Activated CD4-positive, alpha-beta T cell treated with anti-CD3 and anti-CD28 coated beads for 36 hours (primary cell): ENCODE measurements at regions not wholly inside any gene's neighbourhood (a gene's known extent, or its start where the extent isn't known, plus 50 kb on each side); places are given as distances from the start of the nearest gene placed in this dataset.
"Not testable (repeated sequence)": the region's sequence is repeated elsewhere in the genome, so short reads cannot be mapped to it uniquely, and the experiment has no call there.

Experiments
- ATAC-seq: fragments of 200-7000 bp; cut with Tn5 transposase; one replicate; pipeline ENCODE4 v1.10.0; 2021; ENCODE audit warnings: mild to moderate bottlenecking, moderate library complexity
- CTCF ChIA-PET: fragments of 350-600 bp; sonication (Branson Sonifier 250); formaldehyde crosslinking; loops from one replicate; lab custom pipeline; 2021; ENCODE audit warnings: antibody characterized with exemption; lab: Charles Lee
- POLR2A ChIA-PET: fragments of 350-600 bp; sonication (Branson Sonifier 250); formaldehyde crosslinking; loops from one replicate; lab custom pipeline; 2021; ENCODE audit warnings: antibody characterized with exemption, inconsistent platforms; lab: Charles Lee
- DNase-seq: peaks from one replicate; pipeline ENCODE4 v3.0.0-alpha.2; 2020
- H3K27ac Mint-ChIP-seq: one replicate; pipeline ENCODE4 v1.8.0; 2021; ENCODE audit warnings: mixed read lengths
- H3K27me3 Mint-ChIP-seq: one replicate; pipeline ENCODE4 v1.8.0; 2021; ENCODE audit warnings: mixed read lengths
- H3K36me3 Mint-ChIP-seq: one replicate; pipeline ENCODE4 v1.8.0; 2021; ENCODE audit warnings: low read depth, mixed read lengths
- H3K4me1 Mint-ChIP-seq: one replicate; pipeline ENCODE4 v1.8.0; 2021; ENCODE audit warnings: mixed read lengths
- H3K4me3 Mint-ChIP-seq: one replicate; pipeline ENCODE4 v1.8.0; 2021; ENCODE audit warnings: mild to moderate bottlenecking, moderate library complexity, mixed read lengths
- H3K9me3 Mint-ChIP-seq: one replicate; pipeline ENCODE4 v1.8.0; 2021; ENCODE audit warnings: low read depth, mixed read lengths
- intact Hi-C, 2 experiments: fragments of 100-400 bp; cut with DNase I in 1 of 2; cut with micrococcal nuclease in 1 of 2; formaldehyde crosslinking; loops; one replicate each; pipeline versions ENCODE4 v1.14.2 to v1.15.1; 2022 to 2024; cut with DNase I, micrococcal nuclease

DNA sequence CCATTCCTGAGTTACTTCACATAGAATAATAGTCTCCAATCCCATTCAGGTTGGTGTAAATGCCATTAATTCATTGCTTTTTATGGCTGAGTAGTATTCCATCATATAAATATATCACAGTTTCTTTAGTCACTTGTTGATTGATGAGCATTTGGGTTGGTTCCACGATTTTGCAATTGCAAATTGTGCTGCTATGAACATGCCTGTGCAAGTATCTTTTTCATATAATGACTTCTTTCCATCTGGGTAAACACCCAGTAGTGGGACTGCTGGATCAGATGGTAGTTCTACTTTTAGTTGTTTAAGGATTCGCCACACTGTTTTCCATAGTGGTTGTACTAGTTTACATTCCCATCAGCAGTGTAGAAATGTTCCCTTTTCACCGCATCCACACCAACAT lies 107.0 kb downstream of the CDC7 start:
- H3K4me1 Mint-ChIP-seq, H3K27ac Mint-ChIP-seq, ATAC-seq, CTCF ChIA-PET, H3K4me3 Mint-ChIP-seq, H3K27me3 Mint-ChIP-seq, DNase-seq, intact Hi-C loops, H3K9me3 Mint-ChIP-seq, H3K36me3 Mint-ChIP-seq, POLR2A ChIA-PET: not testable (repeated sequence)

DNA sequence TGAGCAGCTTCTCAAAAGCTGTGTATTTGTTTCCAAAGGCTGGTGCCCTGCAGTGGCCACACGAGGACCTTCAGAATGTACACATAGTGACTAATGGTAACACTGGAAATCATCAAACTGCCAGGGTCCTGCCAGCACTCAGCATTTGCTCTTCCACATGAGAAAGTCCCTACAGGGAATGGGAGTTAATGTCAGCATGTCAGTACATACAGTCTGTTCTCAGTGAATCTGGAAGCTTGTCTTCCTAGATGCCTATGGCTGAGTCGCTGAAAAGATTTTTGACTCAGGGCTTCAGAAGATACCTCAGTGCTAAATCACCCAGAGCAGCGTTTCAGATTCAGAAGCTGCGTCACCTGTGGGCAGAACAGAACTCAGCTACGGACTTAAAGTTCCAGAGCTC lies 108.2 kb downstream of the CDC7 start:
- ATAC-seq (no peak), DNase-seq (no peak)
- CTCF ChIA-PET, result no interaction called here
- Mint-ChIP-seq H3K27ac (no peak overlapping the region), H3K4me1 (no peaks in the 10 kb centered on the region), H3K36me3 (no peaks in the 10 kb centered on the region), H3K9me3 (no peaks in the 10 kb centered on the region), H3K27me3 (no peaks in the 10 kb centered on the region), H3K4me3 (no peak overlapping the region)
- intact Hi-C loops, result no loop called here
- POLR2A ChIA-PET, result no interaction called here

DNA sequence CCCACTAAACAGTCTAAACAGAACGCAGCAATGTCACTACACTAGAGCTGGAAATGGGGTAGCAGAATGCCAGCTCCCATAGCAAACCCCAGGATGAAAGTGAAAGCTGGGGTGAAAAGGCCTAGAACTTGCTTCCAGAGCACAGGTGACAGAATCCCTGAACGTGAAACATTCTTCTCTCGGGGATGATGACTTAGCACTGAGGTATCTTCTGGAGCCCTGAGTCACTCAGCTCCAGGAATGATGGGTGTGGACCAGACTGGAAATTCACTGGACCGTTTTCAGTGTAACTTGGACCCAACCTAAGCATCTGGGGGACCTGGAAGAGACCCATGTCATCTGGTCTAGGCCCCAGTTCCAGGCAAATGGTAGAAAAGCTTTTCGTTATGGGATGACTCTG lies 108.9 kb downstream of the CDC7 start:
- no peaks in the 10 kb centered on the region for H3K27me3 Mint-ChIP-seq
- ATAC-seq (no peak), DNase-seq (no peak)
- CTCF ChIA-PET, result interaction anchor here (0.7 kb wide), 1 partner anchor 30 kb away, joined by 5 read pairs; no protein-coding TSS in a partner anchor
- no peaks in the 10 kb centered on the region for H3K9me3 Mint-ChIP-seq
- H3K4me1 Mint-ChIP-seq, result no peaks in the 10 kb centered on the region
- no peak overlapping the region for H3K27ac Mint-ChIP-seq
- POLR2A ChIA-PET, result no interaction called here
- no peak overlapping the region for H3K4me3 Mint-ChIP-seq
- intact Hi-C loops, result no loop called here
- no peaks in the 10 kb centered on the region for H3K36me3 Mint-ChIP-seq

DNA sequence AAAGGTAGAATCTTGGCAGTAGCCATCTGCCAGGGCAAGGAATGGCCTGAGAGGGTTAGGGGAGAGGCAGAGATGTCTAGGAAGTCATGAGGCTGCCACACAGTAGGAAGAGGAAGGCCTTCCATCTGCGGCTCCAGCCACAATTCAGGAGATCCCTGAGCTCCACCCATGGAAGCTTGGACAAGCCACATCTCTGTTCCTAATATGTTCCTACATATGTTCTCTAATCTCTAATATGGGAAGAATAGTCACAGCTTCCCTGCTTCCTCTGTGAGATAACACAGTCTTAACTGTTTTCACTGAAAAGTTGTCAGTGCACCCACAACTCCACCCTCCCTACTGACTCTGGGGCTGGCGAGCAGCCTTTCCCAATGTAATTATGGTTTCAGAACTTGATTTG lies 109.5 kb downstream of the CDC7 start:
- DNase-seq (no peak), ATAC-seq (no peak)
- no peaks in the 10 kb centered on the region for H3K4me1 Mint-ChIP-seq
- H3K4me3 Mint-ChIP-seq, result no peak overlapping the region
- ChIA-PET POLR2A (no interaction called here), CTCF (no interaction called here)
- no peaks in the 10 kb centered on the region for H3K36me3 Mint-ChIP-seq
- H3K27ac Mint-ChIP-seq, result no peak overlapping the region
- no peaks in the 10 kb centered on the region for H3K9me3 Mint-ChIP-seq
- intact Hi-C loops, result no loop called here
- H3K27me3 Mint-ChIP-seq, result no peaks in the 10 kb centered on the region

DNA sequence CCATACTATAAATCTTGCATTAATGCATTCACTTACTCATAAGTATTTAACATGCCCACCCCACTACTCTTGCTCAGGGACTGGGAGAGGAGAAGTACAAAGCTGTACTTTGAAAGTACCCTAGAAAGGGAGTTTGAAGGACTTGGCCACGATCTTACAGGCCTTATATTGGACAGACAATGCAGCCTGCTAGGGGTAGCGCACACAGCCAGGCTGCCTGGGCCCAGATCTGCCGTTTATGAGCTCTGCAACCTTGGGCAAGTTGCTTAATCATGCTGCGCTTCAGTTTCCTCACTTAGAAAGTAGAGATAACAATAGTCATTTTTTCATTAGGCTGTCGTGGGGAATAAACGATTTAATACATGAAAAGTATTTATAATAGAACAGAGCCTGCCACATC lies 110.1 kb downstream of the CDC7 start:
- CTCF ChIA-PET, result no interaction called here
- intact Hi-C loops, result no loop called here
- ATAC-seq (no peak), DNase-seq (no peak)
- Mint-ChIP-seq H3K36me3 (no peaks in the 10 kb centered on the region), H3K27me3 (no peaks in the 10 kb centered on the region), H3K27ac (no peak overlapping the region), H3K9me3 (no peaks in the 10 kb centered on the region), H3K4me3 (no peak overlapping the region), H3K4me1 (no peaks in the 10 kb centered on the region)
- POLR2A ChIA-PET, result no interaction called here

DNA sequence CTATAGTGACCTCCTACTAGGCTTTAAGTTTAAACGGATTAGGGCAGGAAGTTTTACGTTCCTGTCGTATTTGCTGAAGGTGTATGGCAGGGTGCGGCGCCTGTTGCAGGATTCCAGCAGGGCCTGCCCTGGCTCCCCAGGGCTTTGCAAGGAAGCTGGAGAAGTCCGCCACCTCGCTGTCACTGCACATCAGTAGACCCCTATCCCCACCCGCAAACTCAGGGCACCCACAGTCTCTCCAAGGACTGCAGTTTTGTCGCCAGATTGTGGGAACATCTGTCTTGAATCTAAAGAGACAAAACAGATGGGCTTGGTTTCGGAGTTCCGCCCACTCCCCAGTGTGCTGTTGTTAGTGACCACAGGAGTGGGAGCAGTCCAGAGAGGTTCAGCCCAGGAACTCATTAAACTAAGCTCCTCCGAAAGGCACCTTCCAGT lies 110.8 kb downstream of the CDC7 start:
- no peak for DNase-seq
- intact Hi-C loops, result no loop called here
- ChIA-PET CTCF (no interaction called here), POLR2A (no interaction called here)
- no peak for ATAC-seq
- H3K9me3 Mint-ChIP-seq, result no peaks in the 10 kb centered on the region
- no peaks in the 10 kb centered on the region for H3K27me3 Mint-ChIP-seq
- no peaks in the 10 kb centered on the region for H3K36me3 Mint-ChIP-seq
- H3K27ac Mint-ChIP-seq, result no peak overlapping the region
- H3K4me1 Mint-ChIP-seq, result no peaks in the 10 kb centered on the region
- H3K4me3 Mint-ChIP-seq, result no peak overlapping the region

DNA sequence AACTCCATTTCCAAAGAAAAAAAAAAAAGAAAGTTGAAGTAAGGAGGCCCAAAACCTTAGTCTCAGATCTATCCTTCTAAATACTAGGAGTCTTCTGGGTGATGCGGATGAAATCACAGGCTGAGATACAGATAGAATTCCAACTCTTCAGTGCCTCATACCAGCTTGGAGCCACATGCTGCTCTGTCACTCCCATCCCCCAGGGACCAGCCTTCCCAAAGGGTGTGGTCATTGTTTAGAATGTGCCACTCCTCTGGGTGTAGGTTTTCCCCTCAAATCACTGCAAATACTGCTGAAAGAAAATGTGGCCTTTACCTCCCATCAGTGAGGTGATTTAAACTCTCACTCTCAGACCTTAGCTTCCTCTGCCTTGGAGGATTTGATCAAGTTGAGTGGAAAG lies 112.9 kb downstream of the CDC7 start:
- Mint-ChIP-seq H3K36me3 (no peaks in the 10 kb centered on the region), H3K27me3 (no peaks in the 10 kb centered on the region), H3K9me3 (no peaks in the 10 kb centered on the region), H3K4me1 (no peaks in the 10 kb centered on the region), H3K27ac (no peak overlapping the region), H3K4me3 (no peak overlapping the region)
- no peak for ATAC-seq
- POLR2A ChIA-PET, result no interaction called here
- CTCF ChIA-PET, result no interaction called here
- intact Hi-C loops, result no loop called here
- no peak for DNase-seq

DNA sequence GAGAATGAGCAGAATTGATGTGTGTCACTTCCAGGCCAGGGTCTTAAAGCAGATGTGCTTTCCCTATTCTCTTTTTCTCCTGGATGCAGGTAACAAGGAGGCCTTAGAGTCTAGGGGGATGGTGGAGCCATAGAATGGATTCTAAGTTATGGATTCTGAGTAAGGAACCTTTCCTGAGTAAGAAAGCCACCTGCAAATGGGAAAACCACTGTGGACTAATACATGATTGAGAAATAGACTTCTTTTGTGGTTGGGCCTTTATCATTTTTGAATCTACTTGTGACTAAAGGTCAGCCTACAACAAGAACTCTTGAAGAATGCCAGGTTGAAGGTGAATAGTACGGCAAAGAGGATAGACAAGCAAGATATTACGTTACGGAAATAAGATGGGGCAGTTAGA lies 116.1 kb downstream of the CDC7 start:
- Mint-ChIP-seq H3K9me3 (no peaks in the 10 kb centered on the region), H3K4me3 (no peak overlapping the region), H3K27me3 (no peaks in the 10 kb centered on the region), H3K4me1 (no peaks in the 10 kb centered on the region), H3K36me3 (no peaks in the 10 kb centered on the region), H3K27ac (no peak overlapping the region)
- ChIA-PET CTCF (no interaction called here), POLR2A (no interaction called here)
- intact Hi-C loops, result no loop called here
- ATAC-seq (no peak), DNase-seq (no peak)

DNA sequence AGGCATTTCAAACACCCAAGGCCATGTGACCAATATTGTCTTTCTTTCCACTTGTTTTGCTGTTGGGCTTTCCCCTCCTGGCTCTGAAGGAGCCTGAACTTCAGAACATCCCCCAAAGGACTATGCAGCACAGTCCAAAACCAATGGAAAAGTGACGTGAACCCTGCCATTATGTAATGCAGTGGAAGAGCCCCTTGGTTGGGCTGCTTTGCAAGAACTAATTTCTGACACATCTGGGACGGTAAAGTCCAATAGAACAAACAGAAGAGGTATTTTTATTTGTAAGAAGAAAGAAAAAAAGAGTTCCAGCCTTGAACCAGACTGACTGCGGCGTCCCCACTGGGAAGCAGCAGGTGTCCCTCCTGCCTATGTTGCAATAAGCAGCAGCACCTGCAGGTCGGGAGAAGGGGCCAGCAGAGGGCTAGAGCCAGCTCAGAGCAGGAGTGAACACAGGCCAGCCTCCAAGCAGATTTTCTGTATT lies 116.7 kb downstream of the CDC7 start:
- peak; percentile 25 for DNase-seq

DNA sequence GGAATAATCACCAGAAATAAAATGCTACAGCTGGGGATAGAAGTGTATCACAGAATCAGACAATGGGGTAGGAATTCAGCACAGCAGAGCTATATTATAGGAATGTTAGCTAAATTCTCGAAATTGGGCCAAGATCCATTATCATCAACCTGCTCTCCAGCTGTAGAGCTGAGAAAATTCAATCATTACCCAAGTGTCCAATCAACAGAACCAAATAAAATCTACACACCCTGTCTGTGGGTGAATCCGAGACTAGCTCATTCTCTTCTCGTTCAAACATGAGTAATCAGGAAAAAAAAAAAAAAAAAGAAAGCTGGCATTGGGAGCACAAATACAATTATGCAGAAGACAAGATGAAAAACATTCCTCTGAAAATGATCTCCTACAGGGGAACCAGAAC lies 119.2 kb downstream of the CDC7 start:
- Mint-ChIP-seq H3K27ac (no peak overlapping the region), H3K27me3 (no peaks in the 10 kb centered on the region), H3K4me3 (no peak overlapping the region), H3K4me1 (no peaks in the 10 kb centered on the region), H3K9me3 (no peaks in the 10 kb centered on the region), H3K36me3 (no peaks in the 10 kb centered on the region)
- intact Hi-C loops, result no loop called here
- ChIA-PET POLR2A (interaction anchor here (0.6 kb wide), 1 partner anchor 113 kb away, joined by 3 read pairs; no protein-coding TSS in a partner anchor), CTCF (no interaction called here)
- DNase-seq, result no peak
- no peak for ATAC-seq

More for the DNA sequence above, 116.7 kb downstream of the CDC7 start:
- Mint-ChIP-seq H3K36me3 (no peaks in the 10 kb centered on the region), H3K4me3 (no peak overlapping the region), H3K27me3 (no peaks in the 10 kb centered on the region), H3K4me1 (no peaks in the 10 kb centered on the region), H3K27ac (no peak overlapping the region), H3K9me3 (no peaks in the 10 kb centered on the region)
- CTCF ChIA-PET, result no interaction called here
- POLR2A ChIA-PET, result no interaction called here
- intact Hi-C loops, result no loop called here
- no peak for ATAC-seq

DNA sequence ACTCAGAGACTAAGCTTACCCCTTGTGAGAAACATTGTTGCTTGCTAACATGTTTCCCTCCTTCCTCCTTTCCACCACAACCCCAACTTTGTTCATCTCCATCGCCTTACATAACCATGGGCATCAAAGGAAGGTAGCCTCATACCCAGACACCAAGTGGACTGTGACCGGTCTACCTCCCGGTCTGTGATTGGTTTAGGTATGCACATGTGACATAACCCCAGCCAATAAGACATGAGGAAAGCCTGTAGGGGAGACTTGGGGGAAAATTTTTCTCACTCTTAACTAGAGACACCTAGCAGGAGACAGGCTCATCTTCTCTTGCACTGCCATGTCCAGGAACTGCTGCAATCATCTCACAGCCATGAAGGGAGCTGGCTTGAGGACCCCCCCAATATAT lies 120.7 kb downstream of the CDC7 start:
- Mint-ChIP-seq H3K27me3 (no peaks in the 10 kb centered on the region), H3K9me3 (no peaks in the 10 kb centered on the region), H3K36me3 (no peaks in the 10 kb centered on the region), H3K27ac (no peak overlapping the region), H3K4me1 (no peaks in the 10 kb centered on the region), H3K4me3 (no peak overlapping the region)
- intact Hi-C loops, result no loop called here
- DNase-seq (no peak), ATAC-seq (no peak)
- CTCF ChIA-PET, result interaction anchor here (0.7 kb wide), 1 partner anchor 957 kb away, joined by 3 read pairs; no protein-coding TSS in a partner anchor
- POLR2A ChIA-PET, result no interaction called here

DNA sequence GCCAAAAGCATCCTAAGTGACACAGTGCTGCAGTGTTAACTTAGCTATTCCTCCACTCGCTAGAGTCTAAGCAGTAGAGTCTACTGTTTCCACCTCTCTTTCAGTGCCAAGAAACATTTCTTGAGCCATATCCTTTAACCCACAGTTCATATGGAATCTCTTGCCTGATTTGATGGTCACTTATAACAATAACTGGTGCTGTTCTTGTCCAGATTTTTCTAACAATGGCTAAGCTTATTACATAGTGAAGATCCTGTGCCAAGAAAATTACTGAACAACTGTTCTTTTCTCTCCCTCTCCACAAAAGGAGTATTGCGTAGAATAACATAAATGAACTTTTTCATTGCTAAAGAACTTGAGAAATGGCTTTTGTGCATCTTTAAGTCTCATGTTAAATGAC lies 121.3 kb downstream of the CDC7 start:
- POLR2A ChIA-PET, result no interaction called here
- no peak for DNase-seq
- CTCF ChIA-PET, result interaction anchor here (0.7 kb wide), 1 partner anchor 957 kb away, joined by 3 read pairs; no protein-coding TSS in a partner anchor
- Mint-ChIP-seq H3K9me3 (no peaks in the 10 kb centered on the region), H3K4me1 (no peaks in the 10 kb centered on the region), H3K36me3 (no peaks in the 10 kb centered on the region), H3K27ac (no peak overlapping the region), H3K27me3 (no peaks in the 10 kb centered on the region), H3K4me3 (no peak overlapping the region)
- intact Hi-C loops, result no loop called here
- ATAC-seq, result no peak

DNA sequence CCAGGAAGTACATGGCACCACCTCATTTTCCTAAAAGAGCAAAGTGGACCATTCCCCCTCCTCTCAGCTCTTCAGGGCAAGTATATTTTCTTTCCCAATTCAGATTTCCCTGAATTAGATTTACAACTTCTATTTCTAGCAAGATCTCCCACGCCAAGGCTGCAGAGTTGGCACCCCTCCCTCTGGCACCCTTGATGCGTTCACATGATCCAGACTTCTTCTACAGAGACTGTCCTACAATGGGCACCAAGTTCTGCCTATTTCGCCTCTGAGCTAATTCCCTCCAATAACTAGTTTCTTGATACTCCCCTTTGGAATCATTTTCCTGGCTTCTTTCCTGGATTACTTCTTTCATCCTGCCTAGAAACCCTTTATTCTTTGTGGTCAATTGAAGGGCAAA lies 122.0 kb downstream of the CDC7 start:
- CTCF ChIA-PET, result no interaction called here
- POLR2A ChIA-PET, result no interaction called here
- Mint-ChIP-seq H3K4me1 (no peaks in the 10 kb centered on the region), H3K27me3 (no peaks in the 10 kb centered on the region), H3K27ac (no peak overlapping the region), H3K4me3 (no peak overlapping the region), H3K9me3 (no peaks in the 10 kb centered on the region), H3K36me3 (no peaks in the 10 kb centered on the region)
- DNase-seq, result no peak
- intact Hi-C loops, result no loop called here
- ATAC-seq, result no peak
